Mucosa of descending colon (tissue), 3 donors: ENCODE measurements at regions not wholly inside any gene's neighbourhood (a gene's known extent, or its start where the extent isn't known, plus 50 kb on each side); places are given as distances from the start of the nearest gene placed in this dataset.

ENCODE experiments used
- ATAC-seq: fragments of 200-7000 bp; cut with Tn5 transposase; one replicate; pipeline ENCODE4 v1.9.1; 2020; ENCODE audit warnings: mild to moderate bottlenecking, moderate library complexity
- DNase-seq, 3 donors: peaks; one replicate each; pipeline ENCODE4 v3.0.0-alpha.2; 2020
- H3K36me3 ChIP-seq: fragments of 200-600 bp; one replicate; pipeline ENCODE4 v1.8.0; 2021; ENCODE audit warnings: low read depth, mild to moderate bottlenecking
- H3K4me1 ChIP-seq: fragments of 200-600 bp; one replicate; pipeline ENCODE4 v1.8.0; 2021; ENCODE audit warnings: low read depth, mild to moderate bottlenecking
- H3K4me3 ChIP-seq: fragments of 200-600 bp; one replicate; pipeline ENCODE4 v1.8.0; 2021; ENCODE audit warnings: mild to moderate bottlenecking
- H3K9me3 ChIP-seq: fragments of 200-600 bp; one replicate; pipeline ENCODE4 v1.8.0; 2021; ENCODE audit warnings: mild to moderate bottlenecking
- intact Hi-C, 2 donors: fragments of 100-400 bp; cut with DNase I in 1 of 2; cut with micrococcal nuclease in 1 of 2; formaldehyde crosslinking; loops; one replicate each; pipeline versions ENCODE4 v1.11.0 to v1.11.1; 2022; cut with DNase I, micrococcal nuclease
- TF ChIP-seq, protein P1 (sequence below): fragments of 200-600 bp; IDR thresholded peaks from one replicate; pipeline ENCODE4 v1.8.0; 2022; ENCODE audit warnings: antibody characterized with exemption, mild to moderate bottlenecking
- donor health status: DM: no; HTN: no; CAD: no; lungs with moderate emphysema.
- donor health status: DM: no; HTN: no; CAD: no.
- donor health status: DM: no; HTN: yes; CAD: no.

DNA sequence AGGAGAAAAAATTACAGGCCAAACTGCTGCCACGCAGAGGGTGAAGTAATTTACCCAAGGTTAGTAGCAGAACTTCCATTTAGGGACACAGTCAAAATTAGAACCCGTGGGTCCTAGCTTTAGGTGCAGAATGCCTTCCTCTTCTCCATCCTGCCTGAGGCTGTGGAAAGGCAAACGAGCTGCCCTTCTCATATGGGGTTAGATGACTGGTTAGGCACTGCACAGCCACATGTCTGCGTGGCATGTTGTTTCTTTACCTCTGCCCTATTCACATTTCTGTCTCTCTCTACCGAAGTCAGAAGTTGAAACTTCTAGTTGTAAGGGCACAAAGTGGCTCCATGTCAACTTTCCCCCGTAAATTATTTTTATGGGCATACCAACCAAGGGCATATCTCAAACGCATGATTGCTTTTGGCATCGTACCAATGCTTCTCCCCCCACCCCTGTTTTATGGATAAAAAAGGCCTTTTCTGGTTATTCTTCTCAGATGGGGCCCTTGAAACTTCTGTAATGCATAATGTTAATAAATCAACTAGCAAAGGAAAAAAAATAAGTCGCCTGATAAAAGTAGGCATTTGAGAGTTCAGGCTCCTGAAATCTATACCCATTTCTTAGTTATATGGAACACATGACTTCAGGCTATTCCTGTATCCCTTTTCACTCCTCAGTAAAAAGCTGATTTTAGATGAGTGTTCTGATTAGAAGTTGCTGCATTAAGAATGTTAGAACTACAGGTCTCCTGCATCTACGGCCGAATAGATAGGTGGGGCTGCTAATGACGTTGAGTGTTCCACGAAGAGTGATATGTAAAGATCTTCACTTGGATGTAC, 139.6 kb upstream of the NRIP1 start:
- intact Hi-C loops, result no loop called here
- H3K4me3 ChIP-seq, result no peak overlapping the region
- ATAC-seq (no peak), DNase-seq (no peak)
- TF ChIP-seq, protein P1, sequence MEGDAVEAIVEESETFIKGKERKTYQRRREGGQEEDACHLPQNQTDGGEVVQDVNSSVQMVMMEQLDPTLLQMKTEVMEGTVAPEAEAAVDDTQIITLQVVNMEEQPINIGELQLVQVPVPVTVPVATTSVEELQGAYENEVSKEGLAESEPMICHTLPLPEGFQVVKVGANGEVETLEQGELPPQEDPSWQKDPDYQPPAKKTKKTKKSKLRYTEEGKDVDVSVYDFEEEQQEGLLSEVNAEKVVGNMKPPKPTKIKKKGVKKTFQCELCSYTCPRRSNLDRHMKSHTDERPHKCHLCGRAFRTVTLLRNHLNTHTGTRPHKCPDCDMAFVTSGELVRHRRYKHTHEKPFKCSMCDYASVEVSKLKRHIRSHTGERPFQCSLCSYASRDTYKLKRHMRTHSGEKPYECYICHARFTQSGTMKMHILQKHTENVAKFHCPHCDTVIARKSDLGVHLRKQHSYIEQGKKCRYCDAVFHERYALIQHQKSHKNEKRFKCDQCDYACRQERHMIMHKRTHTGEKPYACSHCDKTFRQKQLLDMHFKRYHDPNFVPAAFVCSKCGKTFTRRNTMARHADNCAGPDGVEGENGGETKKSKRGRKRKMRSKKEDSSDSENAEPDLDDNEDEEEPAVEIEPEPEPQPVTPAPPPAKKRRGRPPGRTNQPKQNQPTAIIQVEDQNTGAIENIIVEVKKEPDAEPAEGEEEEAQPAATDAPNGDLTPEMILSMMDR, result no peak
- H3K9me3 ChIP-seq, result no peaks in the 10 kb centered on the region
- no peaks in the 10 kb centered on the region for H3K36me3 ChIP-seq
- no peaks in the 10 kb centered on the region for H3K4me1 ChIP-seq

DNA sequence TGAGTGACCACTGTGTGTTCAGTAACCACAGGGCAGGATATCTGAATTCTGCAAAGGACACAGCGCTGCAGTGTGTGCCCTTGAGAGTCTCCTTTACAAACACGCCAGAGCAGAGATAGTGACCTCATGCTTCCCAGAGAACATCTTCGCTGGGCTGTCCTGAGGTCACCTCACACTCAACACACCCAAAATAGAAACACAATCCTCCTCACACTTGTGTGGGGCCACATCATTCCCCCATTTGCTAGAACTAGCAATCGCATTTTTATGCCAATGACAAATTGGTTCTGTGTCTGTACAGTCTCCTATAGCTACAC, 140.1 kb upstream of the NRIP1 start:
- TF ChIP-seq, protein P1, result no peak
- Histone ChIP-seq H3K36me3 (no peaks in the 10 kb centered on the region), H3K9me3 (no peaks in the 10 kb centered on the region), H3K4me1 (no peaks in the 10 kb centered on the region), H3K4me3 (no peak overlapping the region)
- ATAC-seq (no peak), DNase-seq (no peak)
- intact Hi-C loops, result no loop called here

DNA sequence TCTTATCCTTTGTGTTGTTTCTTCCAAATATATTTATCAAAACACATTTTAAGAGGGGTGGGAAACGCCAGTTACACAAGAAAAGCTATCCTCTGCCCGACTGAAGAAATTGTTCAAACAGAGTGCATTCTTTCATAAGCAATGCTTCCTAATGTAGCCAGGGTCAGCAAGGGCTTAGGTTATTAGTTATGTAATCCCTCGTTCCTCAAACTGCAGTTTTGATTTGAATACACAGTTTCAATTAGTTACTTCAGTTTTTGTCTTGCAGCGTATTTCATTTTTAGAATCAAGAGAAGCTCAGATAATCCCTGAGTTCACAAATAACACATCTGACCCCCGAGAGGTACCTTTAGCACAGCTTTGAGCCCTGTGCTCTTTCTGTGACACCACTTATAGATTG, 141.7 kb upstream of the NRIP1 start:
- H3K4me3 ChIP-seq, result no peak overlapping the region
- intact Hi-C loops, result no loop called here
- no peaks in the 10 kb centered on the region for H3K9me3 ChIP-seq
- ATAC-seq, result no peak
- H3K36me3 ChIP-seq, result no peaks in the 10 kb centered on the region
- H3K4me1 ChIP-seq, result peaks cover 2% of the 10 kb centered on the region
- DNase-seq, result no peak
- TF ChIP-seq, protein P1, result no peak

DNA sequence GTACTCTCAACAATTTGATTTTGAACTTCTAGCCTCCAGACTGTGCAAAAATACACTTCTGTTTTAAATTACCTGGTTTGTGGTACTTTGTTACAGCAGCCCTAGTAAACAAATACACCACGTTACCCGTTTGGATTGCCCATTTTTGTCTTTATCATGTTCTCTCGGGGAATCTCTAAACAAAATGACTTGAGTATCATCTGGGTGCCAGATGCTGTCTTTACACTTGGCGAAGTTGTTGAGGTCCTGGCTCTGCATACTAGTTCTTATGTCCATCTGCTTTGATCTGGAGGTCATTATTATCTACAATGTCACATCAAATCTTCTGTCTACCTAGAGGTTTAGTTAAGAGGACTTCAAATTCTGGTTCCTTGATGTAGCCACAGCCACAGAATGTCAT, 142.4 kb upstream of the NRIP1 start:
- ATAC-seq, result no peak
- Histone ChIP-seq H3K4me3 (no peak overlapping the region), H3K9me3 (no peaks in the 10 kb centered on the region), H3K36me3 (no peaks in the 10 kb centered on the region), H3K4me1 (peaks cover 2% of the 10 kb centered on the region)
- DNase-seq, result no peak
- intact Hi-C loops, result no loop called here
- TF ChIP-seq, protein P1, result no peak

DNA sequence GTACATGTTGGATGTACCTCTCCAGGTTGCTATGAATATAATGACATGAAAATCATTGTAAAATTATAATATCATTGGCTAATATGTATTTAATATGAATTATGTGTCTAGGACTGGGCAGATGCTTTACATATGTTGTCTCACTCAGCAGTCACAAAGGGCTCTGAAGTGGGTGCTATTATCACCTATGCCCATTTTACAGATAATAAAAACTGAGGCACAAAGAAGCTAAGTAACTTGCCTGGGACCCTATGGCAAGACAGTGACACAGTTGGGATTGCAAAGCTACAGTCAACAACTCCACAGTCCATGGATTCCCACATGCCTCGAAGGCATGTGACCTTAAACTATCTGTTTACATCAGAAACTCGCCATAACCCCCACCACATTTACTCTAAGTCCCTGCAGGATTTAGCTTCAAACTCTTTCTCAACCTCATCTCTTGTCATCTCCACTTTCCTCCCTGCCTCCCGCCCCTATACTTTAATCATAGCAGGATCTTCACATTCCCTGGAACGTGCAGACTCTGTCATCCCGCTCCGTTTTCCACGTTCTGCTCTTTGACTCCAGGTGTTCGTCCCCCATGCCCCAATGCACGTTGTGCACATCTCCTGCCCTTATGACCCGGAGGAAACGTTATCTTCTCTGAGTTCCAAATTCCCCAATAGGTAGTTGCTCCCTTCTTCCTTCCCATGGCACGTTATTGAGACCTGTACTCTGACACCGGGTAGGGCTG, 143.0 kb upstream of the NRIP1 start:
- DNase-seq, result no peak
- Histone ChIP-seq H3K9me3 (no peaks in the 10 kb centered on the region), H3K36me3 (no peaks in the 10 kb centered on the region), H3K4me1 (peaks cover 2% of the 10 kb centered on the region), H3K4me3 (no peak overlapping the region)
- no peak for ATAC-seq
- TF ChIP-seq, protein P1, result no peak
- intact Hi-C loops, result no loop called here
